Activated T-cell treated with anti-CD3 and anti-CD28 coated beads, Interleukin-2, amount 50 U/mL, for 72 hours (primary cell): ENCODE measurements at regions not wholly inside any gene's neighbourhood (a gene's known extent, or its start where the extent isn't known, plus 50 kb on each side); places are given as distances from the start of the nearest gene placed in this dataset.
"Not testable (repeated sequence)": the region's sequence is repeated elsewhere in the genome, so short reads cannot be mapped to it uniquely, and the experiment has no call there.

Source experiments
- ATAC-seq, 2 donors: fragments of 150-1000 bp; cut with Tn5 transposase; replicated peaks in 1 of 2; 2 replicates each; pipeline ENCODE4 v1.10.0; 2021; ENCODE audit warnings: moderate library complexity in 2 of 2, mild to moderate bottlenecking in 1 of 2
- DNase-seq, 2 donors: peaks; one replicate each; pipeline ENCODE4 v3.0.0; 2021 to 2022; ENCODE audit warnings: mixed read lengths in 1 of 2
- H3K27ac Mint-ChIP-seq: one replicate; pipeline ENCODE4 v1.8.0; 2022; ENCODE audit warnings: mild to moderate bottlenecking, moderate library complexity, mixed read lengths
- H3K27me3 Mint-ChIP-seq: one replicate; pipeline ENCODE4 v1.8.0; 2022; ENCODE audit warnings: low read depth, mixed read lengths
- H3K36me3 Mint-ChIP-seq, 2 donors: one replicate each; pipeline ENCODE4 v1.8.0; 2022; ENCODE audit warnings: mixed read lengths in 2 of 2, mild to moderate bottlenecking in 1 of 2; ENCODE audit not compliant: insufficient read depth in 2 of 2
- H3K4me1 Mint-ChIP-seq: one replicate; pipeline ENCODE4 v1.8.0; 2022; ENCODE audit warnings: low read depth, mixed read lengths
- H3K4me3 Mint-ChIP-seq, 2 donors: one replicate each; pipeline ENCODE4 v1.8.0; 2022; ENCODE audit warnings: mild to moderate bottlenecking in 2 of 2, mixed read lengths in 2 of 2, moderate library complexity in 2 of 2
- H3K9me3 Mint-ChIP-seq, 2 donors: one replicate each; pipeline ENCODE4 v1.8.0; 2022; ENCODE audit warnings: mixed read lengths in 2 of 2

DNA sequence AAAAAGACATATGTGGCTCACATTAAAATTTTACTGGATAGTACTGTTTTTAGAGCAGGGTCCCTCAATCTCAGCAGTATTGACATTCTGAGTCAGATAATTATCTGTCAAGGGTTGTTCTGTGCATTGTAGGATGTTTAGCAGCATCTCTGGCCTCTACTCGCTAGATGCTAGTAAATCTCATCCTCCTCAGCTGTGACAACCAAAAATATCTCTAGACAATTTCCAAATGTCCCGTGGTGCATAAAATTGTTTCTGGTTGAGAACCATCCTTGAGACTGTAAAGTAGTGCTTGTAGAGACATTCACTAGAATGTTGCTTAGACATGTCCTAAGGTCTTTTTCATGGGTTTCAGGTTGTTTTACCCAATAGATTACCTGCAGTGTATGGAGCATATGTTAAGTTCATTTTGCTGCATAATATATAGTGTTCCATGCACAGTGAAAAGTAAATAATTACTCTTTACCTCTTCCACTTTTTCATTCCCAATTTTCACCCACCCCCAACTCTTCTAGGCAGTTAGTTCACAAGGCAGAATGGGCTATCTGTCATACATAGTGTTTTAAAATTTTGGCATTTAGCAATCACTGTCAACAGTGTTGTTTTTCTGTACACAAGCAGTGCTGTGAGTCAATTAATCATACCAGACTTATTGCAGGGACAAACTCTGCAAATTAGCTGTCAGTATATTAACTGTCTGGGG lies 200.2 kb upstream of the SLC38A2 start:
- no peak overlapping the region for H3K27ac Mint-ChIP-seq
- no peaks in the 10 kb centered on the region for H3K4me1 Mint-ChIP-seq
- DNase-seq, result no peak
- no peak overlapping the region for H3K4me3 Mint-ChIP-seq
- H3K27me3 Mint-ChIP-seq, result no peaks in the 10 kb centered on the region
- no peak for ATAC-seq
- H3K36me3 Mint-ChIP-seq, result peaks cover 4 to 17% of the 10 kb centered on the region in 2 donors
- peaks cover 4 to 5% of the 10 kb centered on the region in 2 donors for H3K9me3 Mint-ChIP-seq

DNA sequence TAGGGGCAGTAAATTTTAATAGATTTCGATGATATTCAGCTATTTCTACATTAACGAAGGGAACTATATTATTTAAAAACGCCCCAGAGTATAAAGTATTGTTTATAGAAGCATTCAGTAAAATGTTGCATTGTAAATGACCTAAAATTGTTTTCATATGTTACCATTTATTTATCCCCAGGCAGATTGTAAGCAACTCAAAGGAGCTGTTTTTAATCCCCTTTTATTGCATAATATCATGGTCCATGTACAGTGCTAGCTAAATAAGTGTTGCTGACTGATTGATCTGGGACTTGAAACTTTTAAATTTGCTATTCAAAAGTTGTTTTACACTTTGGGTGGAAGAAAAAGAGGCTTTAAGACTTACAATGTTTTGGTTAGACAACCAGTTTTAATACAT lies 199.0 kb upstream of the SLC38A2 start:
- Mint-ChIP-seq H3K9me3 (peaks cover 7 to 10% of the 10 kb centered on the region in 2 donors), H3K4me3 (no peak overlapping the region)

DNA sequence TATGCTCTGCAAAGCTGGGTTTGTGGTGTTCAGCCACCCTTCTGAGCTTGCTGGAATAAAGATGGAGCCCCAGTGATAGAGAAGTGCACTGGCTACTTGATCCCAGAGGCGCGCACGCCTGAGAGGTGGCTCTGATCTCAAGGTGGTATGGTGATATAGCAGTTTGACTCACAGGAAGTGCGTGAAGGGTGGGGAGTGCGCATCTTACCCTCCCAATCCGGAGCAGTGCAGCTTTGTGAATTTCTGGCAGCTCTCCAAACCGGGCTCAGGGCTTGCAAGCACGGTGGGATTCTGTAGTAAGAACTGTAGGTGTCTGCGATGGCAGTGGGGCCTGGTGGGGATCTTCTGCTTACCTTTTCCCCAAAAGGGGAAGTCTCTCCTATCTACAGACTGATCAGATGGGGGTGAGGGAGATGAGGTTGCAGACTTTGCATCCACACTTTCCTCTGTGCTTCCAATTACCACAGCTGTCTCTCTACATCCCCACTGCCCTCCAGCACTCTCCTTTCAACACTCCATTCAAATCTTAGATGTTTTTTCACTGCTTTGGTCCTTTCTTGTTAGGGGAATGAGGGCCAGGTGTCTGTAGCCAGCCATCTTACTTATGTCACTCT lies 197.4 kb upstream of the SLC38A2 start:
- H3K4me3 Mint-ChIP-seq, result no peak overlapping the region
- H3K9me3 Mint-ChIP-seq, result peaks cover 14 to 15% of the 10 kb centered on the region in 2 donors
- no peaks in the 10 kb centered on the region for H3K4me1 Mint-ChIP-seq
- peaks cover 18 to 40% of the 10 kb centered on the region in 2 donors for H3K36me3 Mint-ChIP-seq
- H3K27me3 Mint-ChIP-seq, result no peaks in the 10 kb centered on the region
- ATAC-seq, result no peak
- no peak overlapping the region for H3K27ac Mint-ChIP-seq
- no peak for DNase-seq

More for the DNA sequence above, 199.0 kb upstream of the SLC38A2 start:
- DNase-seq (no peak), ATAC-seq (no peak)
- peaks cover 9 to 27% of the 10 kb centered on the region in 2 donors for H3K36me3 Mint-ChIP-seq
- no peaks in the 10 kb centered on the region for H3K4me1 Mint-ChIP-seq
- H3K27me3 Mint-ChIP-seq, result no peaks in the 10 kb centered on the region
- H3K27ac Mint-ChIP-seq, result no peak overlapping the region

DNA sequence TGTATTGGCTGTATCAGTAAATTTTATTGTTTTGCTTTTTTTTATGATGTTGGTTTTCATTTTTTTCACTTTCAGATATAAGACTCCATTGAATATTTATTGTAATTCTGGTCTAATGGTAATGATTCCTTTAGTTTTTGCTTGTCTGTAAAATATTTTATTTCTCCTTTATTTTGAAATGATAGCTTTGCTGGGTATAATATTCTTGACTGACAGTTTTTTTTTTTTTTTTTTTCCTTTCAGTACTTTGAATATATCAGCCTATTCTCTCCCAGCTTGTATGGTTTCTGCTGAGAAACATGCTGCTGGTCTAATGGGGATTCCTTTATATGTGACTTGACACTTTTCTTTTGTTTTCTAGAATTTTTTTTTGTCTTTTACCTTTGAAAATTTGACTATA lies 195.1 kb upstream of the SLC38A2 start:
- Mint-ChIP-seq H3K9me3 (peaks cover 15 to 22% of the 10 kb centered on the region in 2 donors), H3K36me3 (peaks cover 22 to 44% of the 10 kb centered on the region in 2 donors), H3K4me1 (peaks cover 6% of the 10 kb centered on the region), H3K4me3 (no peak overlapping the region), H3K27me3 (no peaks in the 10 kb centered on the region), H3K27ac (peak overlapping the region; percentile 54)
- ATAC-seq (no peak), DNase-seq (no peak)

DNA sequence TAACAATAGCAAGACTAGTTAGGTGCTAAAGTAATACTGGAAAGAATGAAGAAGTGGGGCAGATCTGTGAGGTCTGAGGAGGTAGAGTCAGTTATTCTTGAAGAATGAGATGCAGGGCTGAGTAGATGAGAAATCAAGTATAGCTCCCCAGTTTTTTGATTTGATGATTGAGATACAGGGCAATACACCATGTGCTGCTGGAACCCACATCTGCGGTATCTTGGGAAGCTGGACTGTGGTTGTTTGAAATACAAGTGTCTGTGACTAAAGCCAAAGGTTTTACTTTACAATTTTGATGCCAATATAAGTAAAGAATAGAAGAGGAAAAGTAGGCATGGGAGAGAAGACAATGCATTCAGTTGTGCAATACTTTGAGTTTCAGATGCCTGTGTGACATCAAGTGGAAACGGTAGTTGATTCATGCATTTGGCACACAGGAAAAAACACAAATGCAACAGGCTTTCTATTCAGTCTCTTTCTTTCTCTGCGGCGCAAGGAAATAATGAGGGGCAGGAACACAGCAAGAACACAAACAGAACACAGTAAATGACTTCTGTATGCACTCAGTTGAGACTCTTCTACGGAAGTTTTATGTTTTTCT lies 190.2 kb upstream of the SLC38A2 start:
- Mint-ChIP-seq H3K4me1 (peaks cover 38% of the 10 kb centered on the region), H3K36me3 (peaks cover 23 to 32% of the 10 kb centered on the region in 2 donors), H3K9me3 (peaks cover 12 to 21% of the 10 kb centered on the region in 2 donors), H3K27ac (peak overlapping the region; percentile 64), H3K4me3 (peak overlapping the region in 1 of 2 donors; percentile 12), H3K27me3 (no peaks in the 10 kb centered on the region)
- no peak for DNase-seq
- peak; percentile 61 to 63 for ATAC-seq

DNA sequence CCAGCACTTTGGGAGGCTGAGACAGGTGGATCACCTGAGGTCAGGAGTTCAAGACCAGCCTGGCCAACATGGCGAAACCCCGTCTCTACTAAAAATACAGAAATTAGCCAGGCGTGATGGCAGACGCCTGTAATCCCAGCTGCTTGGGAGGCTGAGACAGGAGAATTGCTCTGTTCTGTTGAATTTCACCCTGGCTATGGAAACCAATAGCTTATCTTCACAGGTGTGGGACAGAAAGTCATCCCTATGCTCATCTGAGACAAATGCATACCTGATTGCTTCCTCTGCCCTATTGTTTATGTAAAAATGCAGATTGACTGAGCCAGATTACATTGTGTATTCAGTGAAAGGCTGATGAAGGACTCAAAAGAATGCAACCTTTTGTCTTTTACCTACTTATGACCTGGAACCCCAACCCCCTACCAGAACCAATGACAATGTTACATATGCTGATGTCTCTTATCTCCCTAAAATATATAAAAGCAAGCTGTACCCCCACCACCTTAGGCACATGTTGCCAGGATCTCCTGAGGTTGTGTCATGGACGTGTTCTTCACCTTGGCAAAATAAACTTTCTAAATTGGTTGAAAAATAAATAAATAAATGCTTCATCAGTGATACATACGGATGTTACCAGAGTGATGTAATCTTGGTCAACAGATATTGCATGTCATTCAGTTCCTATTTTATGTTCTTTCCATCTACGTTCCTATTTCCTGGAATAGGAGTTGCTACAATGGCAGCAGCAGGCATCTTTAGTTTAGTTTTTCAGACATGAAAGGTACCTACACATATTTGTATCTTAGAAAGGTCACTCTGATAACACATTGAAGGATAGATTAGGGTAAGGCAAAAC lies 189.4 kb upstream of the SLC38A2 start:
- H3K36me3 Mint-ChIP-seq, result peaks cover 21 to 30% of the 10 kb centered on the region in 2 donors
- H3K27ac Mint-ChIP-seq, result peak overlapping the region; percentile 64
- H3K4me3 Mint-ChIP-seq, result peak overlapping the region in 1 of 2 donors; percentile 12
- ATAC-seq, DNase-seq, H3K27me3 Mint-ChIP-seq: not testable (repeated sequence)
- peaks cover 46% of the 10 kb centered on the region for H3K4me1 Mint-ChIP-seq
- peaks cover 6 to 21% of the 10 kb centered on the region in 2 donors for H3K9me3 Mint-ChIP-seq

DNA sequence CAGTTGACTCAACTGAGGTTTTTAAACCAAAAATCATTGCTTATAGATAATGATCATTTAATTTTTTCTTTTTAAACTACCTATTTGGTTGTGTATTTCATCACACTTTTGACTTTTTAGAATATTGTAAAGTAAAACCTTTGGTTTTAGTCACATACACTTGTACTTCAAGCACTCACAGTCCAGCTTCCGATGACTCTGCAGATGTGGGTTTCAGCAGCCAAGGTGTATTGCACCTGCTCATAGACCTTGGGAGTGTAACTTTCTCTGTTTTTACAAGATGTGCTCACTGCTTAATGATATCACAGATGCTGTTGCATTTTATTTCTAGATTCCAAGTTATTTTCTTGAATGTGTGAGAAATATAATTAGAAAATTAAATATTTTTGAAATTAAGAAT lies 188.3 kb upstream of the SLC38A2 start:
- H3K27ac Mint-ChIP-seq, result no peak overlapping the region
- ATAC-seq (no peak), DNase-seq (no peak)
- H3K4me1 Mint-ChIP-seq, result peaks cover 56% of the 10 kb centered on the region
- peaks cover 13 to 21% of the 10 kb centered on the region in 2 donors for H3K36me3 Mint-ChIP-seq
- no peak overlapping the region for H3K4me3 Mint-ChIP-seq
- H3K27me3 Mint-ChIP-seq, result no peaks in the 10 kb centered on the region
- H3K9me3 Mint-ChIP-seq, result peaks cover 4 to 13% of the 10 kb centered on the region in 2 donors

DNA sequence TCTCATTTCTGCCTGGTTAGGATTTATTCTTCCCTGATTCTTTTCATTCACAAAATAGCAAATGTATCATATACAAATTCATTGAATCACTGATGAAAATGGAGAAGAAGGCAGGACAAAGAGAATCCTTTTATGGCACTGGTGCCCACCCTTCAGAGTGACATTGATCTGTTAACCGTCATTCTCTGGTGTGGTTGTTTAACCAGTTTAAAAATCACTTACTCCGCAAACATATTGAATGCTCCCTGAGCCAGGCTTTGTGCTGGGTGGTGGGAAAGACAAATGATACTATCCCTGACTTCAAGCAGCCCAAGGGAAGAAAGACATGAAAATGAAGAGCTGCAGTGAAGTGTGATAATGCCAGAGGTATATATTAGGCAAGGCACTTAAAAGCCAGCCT lies 187.5 kb upstream of the SLC38A2 start:
- no peak for DNase-seq
- Mint-ChIP-seq H3K4me3 (no peak overlapping the region), H3K36me3 (peaks cover 11 to 15% of the 10 kb centered on the region in 2 donors), H3K27ac (no peak overlapping the region), H3K4me1 (peaks cover 64% of the 10 kb centered on the region), H3K9me3 (peaks cover 4 to 10% of the 10 kb centered on the region in 2 donors), H3K27me3 (no peaks in the 10 kb centered on the region)
- ATAC-seq, result no peak

DNA sequence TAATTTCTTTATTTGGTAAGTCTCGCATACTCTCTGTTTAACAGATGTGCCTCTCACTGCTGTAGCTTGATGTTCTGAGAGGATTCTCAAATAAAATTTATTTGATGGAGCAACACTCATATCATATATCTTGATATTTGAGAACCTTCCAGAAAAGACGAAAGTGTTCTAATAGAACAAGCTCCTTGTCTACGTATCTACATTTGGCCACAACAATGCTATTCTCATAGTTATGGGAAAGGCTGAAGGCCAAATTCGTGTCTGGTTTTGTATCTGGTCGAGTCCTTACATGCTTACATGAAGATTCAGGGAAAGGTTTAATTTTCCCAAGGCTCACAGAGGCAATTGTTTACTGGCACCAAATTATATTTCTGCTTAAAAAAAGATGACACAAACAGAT lies 186.7 kb upstream of the SLC38A2 start:
- peaks cover 71% of the 10 kb centered on the region for H3K4me1 Mint-ChIP-seq
- no peaks in the 10 kb centered on the region for H3K27me3 Mint-ChIP-seq
- peaks cover 10 to 18% of the 10 kb centered on the region in 2 donors for H3K36me3 Mint-ChIP-seq
- ATAC-seq, result no peak
- H3K9me3 Mint-ChIP-seq, result peaks cover 5 to 7% of the 10 kb centered on the region in 2 donors
- no peak for DNase-seq
- no peak overlapping the region for H3K4me3 Mint-ChIP-seq
- H3K27ac Mint-ChIP-seq, result no peak overlapping the region

DNA sequence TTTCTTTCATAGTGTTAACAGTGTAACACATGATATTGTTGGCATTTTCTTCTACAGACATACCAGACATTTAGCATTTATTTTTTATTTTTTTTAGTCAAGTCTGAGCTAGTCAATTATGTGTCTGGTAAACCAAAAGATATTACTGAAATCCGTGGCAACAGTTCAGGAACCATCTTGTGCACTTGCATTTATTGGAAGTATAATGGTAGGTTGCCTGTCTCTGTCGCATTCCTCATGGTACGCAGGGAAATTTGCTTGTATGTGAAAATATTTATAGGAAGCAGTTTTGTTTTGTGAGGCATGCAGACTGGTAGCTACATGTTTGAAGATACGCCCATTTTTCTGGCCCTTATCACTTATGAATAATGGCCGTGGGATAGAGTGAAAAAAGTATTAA lies 186.1 kb upstream of the SLC38A2 start:
- H3K9me3 Mint-ChIP-seq, result peaks cover 5 to 6% of the 10 kb centered on the region in 2 donors
- no peaks in the 10 kb centered on the region for H3K27me3 Mint-ChIP-seq
- H3K4me1 Mint-ChIP-seq, result peaks cover 78% of the 10 kb centered on the region
- H3K27ac Mint-ChIP-seq, result no peak overlapping the region
- DNase-seq (no peak), ATAC-seq (no peak)
- no peak overlapping the region for H3K4me3 Mint-ChIP-seq
- peaks cover 10 to 18% of the 10 kb centered on the region in 2 donors for H3K36me3 Mint-ChIP-seq

DNA sequence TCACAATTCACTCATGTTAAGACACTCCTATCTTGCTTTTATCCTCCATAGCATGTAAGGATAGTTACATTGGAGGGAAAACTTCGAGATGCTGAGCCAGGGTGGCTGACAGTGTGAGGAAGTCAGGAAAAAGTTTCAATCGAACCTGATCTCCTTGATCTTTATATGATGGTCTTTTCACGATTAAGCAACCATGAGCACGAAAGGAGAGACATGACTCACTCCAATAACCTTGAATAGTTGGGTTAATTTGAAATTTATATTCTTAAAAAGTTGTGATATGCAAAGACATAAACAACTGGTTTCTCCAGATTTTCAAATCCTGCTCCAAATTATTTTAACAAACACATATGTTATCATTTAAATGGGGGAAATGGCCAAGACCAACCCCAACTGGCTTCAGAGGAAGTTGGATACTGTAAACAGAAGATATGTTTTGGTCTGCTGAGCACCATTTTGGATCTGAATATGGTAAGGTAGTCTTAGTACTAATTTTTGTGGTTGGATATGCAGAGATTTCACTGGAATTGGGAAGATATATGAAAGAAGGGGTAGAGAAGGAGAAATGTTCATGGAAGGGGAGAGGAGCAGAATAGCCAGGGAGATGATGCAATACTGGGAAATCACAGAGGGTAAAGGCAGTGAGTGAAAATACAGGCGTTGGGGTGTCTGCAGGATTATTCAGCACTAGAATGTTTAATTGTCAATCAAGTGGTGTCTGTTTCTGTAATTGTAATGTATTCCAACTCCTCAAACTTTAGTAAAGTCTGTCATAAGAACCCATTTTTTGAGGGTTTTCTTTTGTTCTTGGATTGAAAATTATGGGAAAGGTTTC lies 185.2 kb upstream of the SLC38A2 start:
- ATAC-seq, result no peak
- H3K4me1 Mint-ChIP-seq, result peaks cover 82% of the 10 kb centered on the region
- peaks cover 5 to 6% of the 10 kb centered on the region in 2 donors for H3K9me3 Mint-ChIP-seq
- H3K27me3 Mint-ChIP-seq, result no peaks in the 10 kb centered on the region
- peaks cover 10 to 18% of the 10 kb centered on the region in 2 donors for H3K36me3 Mint-ChIP-seq
- H3K27ac Mint-ChIP-seq, result peak overlapping the region; percentile 99
- peak overlapping the region in 1 of 2 donors; percentile 2 for H3K4me3 Mint-ChIP-seq
- no peak for DNase-seq
